IMR-90 (cell line): ENCODE measurements at regions not wholly inside any gene's neighbourhood (a gene's known extent, or its start where the extent isn't known, plus 50 kb on each side); places are given as distances from the start of the nearest gene placed in this dataset.

Experiments used
- ATAC-seq: fragments of 200-7000 bp; cut with Tn5 transposase; 2 replicates; pipeline ENCODE4 v1.9.1; 2020; ENCODE audit warnings: low read depth, mild to moderate bottlenecking, moderate library complexity
- BruUV-seq: library from RNA; stranded (reverse); fragments of 400-500 nt; replicated peaks from 2 replicates; lab custom pipeline; 2021; lab: Mats Ljungman, UMichigan
- CTCF ChIA-PET: fragments of 300-600 bp; formaldehyde crosslinking; extraction: SDS; loops from one replicate; lab custom pipeline; 2021; ENCODE audit warnings: antibody characterized with exemption; lab: Yijun Ruan, JAX
- POLR2A ChIA-PET: fragments of 300-600 bp; sonication (Branson Sonifier 250); formaldehyde crosslinking; loops from one replicate; lab custom pipeline; 2022; ENCODE audit warnings: antibody characterized with exemption; ENCODE audit not compliant: unreplicated experiment; lab: Charles Lee
- DNase-seq: peaks from one replicate; pipeline ENCODE4 v3.0.0; 2013
- H2AFZ ChIP-seq: replicated peaks from 2 replicates; pipeline ENCODE3; 2013; ENCODE audit warnings: low read length, mild to moderate bottlenecking; ENCODE audit not compliant: poor library complexity
- H2AK5ac ChIP-seq: 2 replicates; pipeline ENCODE4 v1.6.1; 2013; ENCODE audit warnings: low read depth, low read length, inconsistent platforms
- H2AK9ac ChIP-seq: replicated peaks from 2 replicates; pipeline ENCODE3; 2013; ENCODE audit warnings: mild to moderate bottlenecking, low read depth, low read length, moderate library complexity; ENCODE audit not compliant: poor library complexity
- H2BK120ac ChIP-seq: 2 replicates; pipeline ENCODE4 v1.6.1; 2013; ENCODE audit warnings: low read depth, low read length, inconsistent platforms
- H2BK15ac ChIP-seq: 3 replicates; pipeline ENCODE4 v1.6.1; 2013; ENCODE audit warnings: low read depth, low read length, inconsistent platforms
- H2BK20ac ChIP-seq: 2 replicates; pipeline ENCODE4 v1.6.1; 2013; ENCODE audit warnings: low read depth, mild to moderate bottlenecking, inconsistent platforms, low read length, moderate library complexity
- H2BK5ac ChIP-seq: 2 replicates; pipeline ENCODE4 v1.6.1; 2013; ENCODE audit warnings: mild to moderate bottlenecking, low read depth, low read length, inconsistent platforms; ENCODE audit not compliant: poor library complexity, severe bottlenecking
- H3K14ac ChIP-seq: replicated peaks from 2 replicates; pipeline ENCODE4 v1.6.1; 2013; ENCODE audit warnings: low read depth, low read length, inconsistent platforms
- H3K18ac ChIP-seq: 2 replicates; pipeline ENCODE4 v1.6.1; 2013; ENCODE audit warnings: low read depth, low read length, control low read depth
- H3K23ac ChIP-seq: 2 replicates; pipeline ENCODE4 v1.6.1; 2013; ENCODE audit warnings: low read depth, low read length, inconsistent platforms
- H3K27ac ChIP-seq: 2 replicates; pipeline ENCODE4 v1.5.1; 2013; ENCODE audit warnings: mild to moderate bottlenecking, control low read depth, low read length; ENCODE audit not compliant: insufficient read depth
- H3K27me3 ChIP-seq: 2 replicates; pipeline ENCODE4 v1.6.1; 2013; ENCODE audit warnings: low read length; ENCODE audit not compliant: control insufficient read depth, insufficient read depth
- H3K36me3 ChIP-seq: 2 replicates; pipeline ENCODE4 v1.6.1; 2013; ENCODE audit warnings: low read length, mixed read lengths; ENCODE audit not compliant: control insufficient read depth, insufficient read depth
- H3K4ac ChIP-seq: 2 replicates; pipeline ENCODE4 v1.6.1; 2013; ENCODE audit warnings: low read depth, low read length, inconsistent platforms
- H3K4me1 ChIP-seq: 2 replicates; pipeline ENCODE4 v1.6.1; 2013; ENCODE audit warnings: low read length, mixed read lengths; ENCODE audit not compliant: control insufficient read depth, insufficient read depth
- H3K4me2 ChIP-seq: 2 replicates; pipeline ENCODE4 v1.6.1; 2013; ENCODE audit warnings: low read depth, mild to moderate bottlenecking, control low read depth, low read length, moderate library complexity
- H3K4me3 ChIP-seq: 2 replicates; pipeline ENCODE4 v1.5.1; 2013; ENCODE audit warnings: low read depth, mild to moderate bottlenecking, control low read depth, low read length, moderate library complexity; ENCODE audit not compliant: insufficient read depth
- H3K56ac ChIP-seq: 2 replicates; pipeline ENCODE4 v1.6.1; 2013; ENCODE audit warnings: low read length, inconsistent platforms; ENCODE audit not compliant: insufficient read depth; ENCODE audit errors: extremely low read depth
- H3K79me1 ChIP-seq, 2 experiments: 2 replicates each; pipeline ENCODE4 v1.6.1; 2013; ENCODE audit warnings: low read length in 2 of 2, inconsistent platforms in 1 of 2, low read depth in 1 of 2
- H3K9ac ChIP-seq: 2 replicates; pipeline ENCODE4 v1.6.1; 2013; ENCODE audit warnings: low read depth, low read length, control low read depth
- H3K9me1 ChIP-seq: 2 replicates; pipeline ENCODE4 v1.6.1; 2013; ENCODE audit warnings: low read length, inconsistent platforms; ENCODE audit not compliant: insufficient read depth
- H3K9me3 ChIP-seq: 2 replicates; pipeline ENCODE4 v1.6.1; 2013; ENCODE audit warnings: low read length; ENCODE audit not compliant: control insufficient read depth, insufficient read depth
- H4K20me1 ChIP-seq: 2 replicates; pipeline ENCODE4 v1.6.1; 2013; ENCODE audit warnings: low read length, inconsistent platforms; ENCODE audit not compliant: insufficient read depth
- H4K5ac ChIP-seq: 2 replicates; pipeline ENCODE4 v1.6.1; 2013; ENCODE audit warnings: mild to moderate bottlenecking, low read depth, low read length, control low read depth
- H4K8ac ChIP-seq, 2 experiments: 2 replicates each; pipeline ENCODE4 v1.6.1; 2013; ENCODE audit warnings: low read depth in 2 of 2, low read length in 2 of 2, control low read depth in 1 of 2, inconsistent platforms in 1 of 2
- H4K91ac ChIP-seq: 2 replicates; pipeline ENCODE4 v1.6.1; 2013; ENCODE audit warnings: low read depth, low read length, inconsistent platforms; ENCODE audit not compliant: insufficient read depth
- BHLHE40 ChIP-seq: fragments of 150-350 bp; IDR thresholded peaks from 2 replicates; pipeline ENCODE4 v1.6.1; 2016; ENCODE audit warnings: mild to moderate bottlenecking, low read depth, low read length
- CTCF ChIP-seq: conservative IDR thresholded peaks from 2 replicates; pipeline ENCODE4 v1.5.1; 2012; ENCODE audit warnings: mild to moderate bottlenecking, low read depth, low read length, improper control_type of control experiment
- ELK1 ChIP-seq: fragments of 150-350 bp; IDR thresholded peaks from 2 replicates; pipeline ENCODE4 v1.6.1; 2016; ENCODE audit warnings: low read depth, mild to moderate bottlenecking, low read length, moderate library complexity, borderline replicate concordance
- FOS ChIP-seq: fragments of 150-350 bp; IDR thresholded peaks from 2 replicates; pipeline ENCODE4 v1.6.1; 2016; ENCODE audit warnings: low read depth, low read length
- RFX5 ChIP-seq: IDR thresholded peaks from 2 replicates; pipeline ENCODE4 v1.8.0; 2012; ENCODE audit warnings: low read depth, mild to moderate bottlenecking, low read length, moderate library complexity
- SMC3 ChIP-seq: fragments of 150-350 bp; IDR thresholded peaks from 2 replicates; pipeline ENCODE4 v1.6.1; 2016; ENCODE audit warnings: low read depth, mild to moderate bottlenecking, antibody characterized with exemption, low read length, moderate library complexity
- WGBS, 2 experiments: methylation state at CpG; one replicate each; pipeline versions ENCODE4 v1.1.5 to v1.1.7; 2013; ENCODE audit warnings: missing lambda C conversion rate in 2 of 2; ENCODE audit not compliant: insufficient read length in 1 of 2; ENCODE audit errors: extremely low coverage in 2 of 2; 5-methylcytosine and 5-hydroxymethylcytosine counted together
- dilution Hi-C: fragments of 300-500 bp; cut with HindIII; formaldehyde crosslinking; loops from one replicate; pipeline ENCODE4 v1.14.3; 2018; ENCODE audit warnings: low sequenced_read_pairs; ENCODE audit not compliant: unreplicated experiment
- in situ Hi-C: fragments of 300-500 bp; cut with MboI; formaldehyde crosslinking; loops from 3 replicates; pipeline ENCODE4 v1.14.3; 2019; ENCODE audit warnings: low sequenced_read_pairs, inconsistent platforms, mixed read lengths
- intact Hi-C: fragments of 100-400 bp; cut with micrococcal nuclease; formaldehyde crosslinking; loops from 2 replicates; pipeline ENCODE4 v1.10.0; 2022

GRCh38 chr1:5578690-5579089 is 413.5 kb downstream of the NPHP4 start:
- Histone ChIP-seq H3K27ac (no peak overlapping the region), H4K5ac (no peak overlapping the region), H3K4ac (no peak overlapping the region), H3K18ac (no peak overlapping the region), H2BK120ac (no peak overlapping the region), H2AFZ (no peak overlapping the region), H3K36me3 (no peaks in the 10 kb centered on the region), H3K9me1 (no peaks in the 10 kb centered on the region), H3K23ac (no peak overlapping the region), H4K8ac (no peak overlapping the region), H3K4me1 (no peaks in the 10 kb centered on the region), H3K27me3 (no peaks in the 10 kb centered on the region), H2BK15ac (no peak overlapping the region), H3K9me3 (peaks cover 38% of the 10 kb centered on the region), H2BK20ac (no peak overlapping the region), H2AK5ac (no peak overlapping the region), H3K14ac (no peak overlapping the region), H3K4me2 (no peak overlapping the region), H2AK9ac (no peak overlapping the region), H4K91ac (no peak overlapping the region), H3K79me1 (no peaks in the 10 kb centered on the region), H3K56ac (no peak overlapping the region), H2BK5ac (no peak overlapping the region), H4K20me1 (no peaks in the 10 kb centered on the region), H3K9ac (no peak overlapping the region), H3K4me3 (no peak overlapping the region)
- ATAC-seq (no peak), DNase-seq (no peak)
- dilution Hi-C loops (no loop called here), intact Hi-C loops (no loop called here), in situ Hi-C loops (no loop called here)
- TF ChIP-seq RFX5 (no peak), SMC3 (no peak), ELK1 (no peak), BHLHE40 (no peak), FOS (no peak), CTCF (no peak)
- 17% methylated on average over 1 of the region's 8 CpGs; no CpG with 5 or more reads in 1 of the 2 experiments for WGBS, 2 experiments
- CTCF ChIA-PET: no interaction called here
- POLR2A ChIA-PET: no interaction called here
- BruUV-seq: no TSS peak
